NCI-H2227 (cell line): ENCODE measurements at regions not wholly inside any gene's neighbourhood (a gene's known extent, or its start where the extent isn't known, plus 50 kb on each side); places are given as distances from the start of the nearest gene placed in this dataset.

Experiments used
- DNase-seq: peaks from one replicate; lab custom pipeline; 2025; ENCODE audit not compliant: unreplicated experiment; lab: John Stamatoyannopoulos, UW

- DNase-seq = no peak
Observed at GRCh38 chr1:25039229-25039628, 109.2 kb upstream of the RUNX3 start.

- no peak for DNase-seq
Observed at GRCh38 chr1:25038699-25039098, 108.6 kb upstream of the RUNX3 start.

- peak; percentile 30 for DNase-seq
Observed at GRCh38 chr1:25037174-25038074, 107.3 kb upstream of the RUNX3 start.

- no peak for DNase-seq
Observed at GRCh38 chr1:25036117-25036546, 106.1 kb upstream of the RUNX3 start.

GRCh38 chr1:25035523-25036116 lies 105.5 kb upstream of the RUNX3 start:
- DNase-seq = no peak

- no peak for DNase-seq
Observed at GRCh38 chr1:25034736-25035522, 104.9 kb upstream of the RUNX3 start.

GRCh38 chr1:25033828-25034705 lies 104.0 kb upstream of the RUNX3 start:
- DNase-seq = no peak

- no peak for DNase-seq
Observed at GRCh38 chr1:25033030-25033827, 103.2 kb upstream of the RUNX3 start.

- DNase-seq = peak; percentile 11
Observed at GRCh38 chr1:25031966-25032667, 102.0 kb upstream of the RUNX3 start.

- DNase-seq = no peak
Observed at GRCh38 chr1:25031601-25031965, 101.5 kb upstream of the RUNX3 start.

- DNase-seq = no peak
Observed at GRCh38 chr1:25030674-25031589, 100.9 kb upstream of the RUNX3 start.

GRCh38 chr1:25030012-25030411 lies 99.9 kb upstream of the RUNX3 start:
- no peak for DNase-seq

GRCh38 chr1:25028907-25029599 lies 99.0 kb upstream of the RUNX3 start:
- DNase-seq = peak; percentile 16

- no peak for DNase-seq
Observed at GRCh38 chr1:25028587-25028906, 98.5 kb upstream of the RUNX3 start.

- no peak for DNase-seq
Observed at GRCh38 chr1:25027822-25028586, 97.9 kb upstream of the RUNX3 start.

GRCh38 chr1:25026730-25027450 lies 96.8 kb upstream of the RUNX3 start:
- no peak for DNase-seq
